ENCODE measurements at regions not wholly inside any gene's neighbourhood (a gene's known extent, or its start where the extent isn't known, plus 50 kb on each side); places are given as distances from the start of the nearest gene placed in this dataset.

- TF ChIP-seq CTCF (IDR thresholded peaks at IDR 0.05) (no peak), POLR2AphosphoS5 (IDR thresholded peaks at IDR 0.05) (no peak), EP300 (IDR thresholded peaks at IDR 0.05; ENCODE audit: low read depth) (no peak)
Observed at GRCh38 chr9:108039493-108039892, 549.9 kb upstream of the KLF4 start.

Data from transverse colon (tissue), 4 donors.